SK-N-MC (cell line): ENCODE measurements at regions not wholly inside any gene's neighbourhood (a gene's known extent, or its start where the extent isn't known, plus 50 kb on each side); places are given as distances from the start of the nearest gene placed in this dataset.

Experiments
- DNase-seq: peaks from one replicate; pipeline ENCODE4 v3.0.0-alpha.2; 2011; ENCODE audit warnings: low read depth, low spot score
- H3K27ac ChIP-seq: fragments of 200-600 bp; sonication (generic); 2 replicates; pipeline ENCODE4 v1.5.1; 2016; ENCODE audit warnings: mixed run types
- H3K36me3 ChIP-seq: fragments of 200-600 bp; sonication (generic); 2 replicates; pipeline ENCODE4 v1.6.1; 2017; ENCODE audit warnings: antibody characterized with exemption, low read length, mixed read lengths; ENCODE audit not compliant: insufficient read depth
- H3K4me3 ChIP-seq: fragments of 200-600 bp; sonication (generic); 2 replicates; pipeline ENCODE4 v1.5.1; 2016
- H3K9ac ChIP-seq: fragments of 200-600 bp; sonication (generic); 2 replicates; pipeline ENCODE4 v1.8.0; 2017; ENCODE audit warnings: mixed run types, mixed read lengths; ENCODE audit not compliant: insufficient read length
- H3K9me3 ChIP-seq: fragments of 200-600 bp; sonication (generic); 2 replicates; pipeline ENCODE4 v1.6.1; 2017; ENCODE audit warnings: low read depth, mild to moderate bottlenecking, antibody characterized with exemption, low read length, moderate library complexity, mixed read lengths
- EZH2 ChIP-seq: fragments of 200-600 bp; sonication (generic); IDR thresholded peaks from one replicate; pipeline ENCODE4 v1.6.1; 2017; ENCODE audit warnings: antibody characterized with exemption
- FOXP2 ChIP-seq: optimal IDR thresholded peaks from 2 replicates; pipeline ENCODE3; 2011; ENCODE audit warnings: mild to moderate bottlenecking, moderate library complexity; ENCODE audit not compliant: insufficient read depth; ENCODE audit errors: extremely low read length, control extremely low read depth
- POLR2AphosphoS5 ChIP-seq: IDR thresholded peaks from 2 replicates; pipeline ENCODE4 v1.6.1; 2012; ENCODE audit warnings: mild to moderate bottlenecking, low read depth, low read length, borderline replicate concordance

- Histone ChIP-seq H3K9ac (no peak overlapping the region), H3K27ac (no peak overlapping the region), H3K4me3 (no peak overlapping the region), H3K9me3 (no peaks in the 10 kb centered on the region), H3K36me3 (no peaks in the 10 kb centered on the region)
- no peak for TF ChIP-seq POLR2AphosphoS5
- no peak for TF ChIP-seq EZH2
- TF ChIP-seq FOXP2 = no peak
- no peak for DNase-seq
Observed at GRCh38 chr2:145818890-145819504, 1299.1 kb upstream of the ZEB2 start.

DNA sequence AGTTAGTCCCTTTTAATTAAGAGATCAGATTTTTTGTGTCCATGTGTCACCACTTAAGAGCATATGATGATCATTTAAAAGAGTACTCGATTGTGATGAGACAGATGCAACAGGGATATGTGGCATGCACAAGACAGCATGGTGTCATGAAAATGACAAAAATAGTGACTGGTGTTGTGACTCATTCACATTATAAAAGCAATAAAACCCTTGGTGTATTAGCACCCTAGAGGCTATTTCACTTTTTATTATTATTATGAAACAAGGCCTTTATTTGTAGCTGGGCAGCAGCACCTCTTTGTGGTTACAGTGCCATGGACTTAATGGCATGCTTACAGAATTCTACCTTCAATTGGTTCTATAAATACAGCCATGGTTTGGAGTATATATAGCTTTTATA is 1296.0 kb upstream of the ZEB2 start:
- Histone ChIP-seq H3K27ac (no peak overlapping the region), H3K9me3 (no peaks in the 10 kb centered on the region), H3K9ac (no peak overlapping the region), H3K36me3 (no peaks in the 10 kb centered on the region), H3K4me3 (no peak overlapping the region)
- DNase-seq = no peak
- no peak for TF ChIP-seq FOXP2
- no peak for TF ChIP-seq EZH2
- TF ChIP-seq POLR2AphosphoS5 = no peak

DNA sequence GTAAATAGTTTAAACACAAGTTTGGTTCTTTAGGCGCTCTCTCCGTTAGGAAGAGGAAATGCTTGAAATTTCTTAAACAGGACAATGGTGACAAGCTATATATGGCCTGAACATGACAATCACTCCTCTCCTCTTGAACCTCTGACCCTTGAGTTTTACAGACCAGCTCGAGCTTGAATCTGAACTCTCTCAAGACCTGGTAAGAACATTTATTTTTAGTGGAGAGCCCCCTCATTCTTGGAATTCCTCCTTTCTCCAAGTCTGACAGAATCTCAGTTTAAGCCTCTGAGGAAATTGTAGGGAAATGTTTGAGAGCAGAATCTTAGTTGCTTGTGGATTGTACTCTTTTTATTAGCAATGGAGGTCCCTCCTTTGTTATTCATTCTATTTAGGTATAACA is 1293.6 kb upstream of the ZEB2 start:
- H3K9ac ChIP-seq = no peak overlapping the region
- TF ChIP-seq FOXP2 (no peak), EZH2 (no peak), POLR2AphosphoS5 (no peak)
- H3K4me3 ChIP-seq = no peak overlapping the region
- no peak for DNase-seq
- H3K27ac ChIP-seq = no peak overlapping the region
- no peaks in the 10 kb centered on the region for H3K9me3 ChIP-seq
- H3K36me3 ChIP-seq = no peaks in the 10 kb centered on the region

DNA sequence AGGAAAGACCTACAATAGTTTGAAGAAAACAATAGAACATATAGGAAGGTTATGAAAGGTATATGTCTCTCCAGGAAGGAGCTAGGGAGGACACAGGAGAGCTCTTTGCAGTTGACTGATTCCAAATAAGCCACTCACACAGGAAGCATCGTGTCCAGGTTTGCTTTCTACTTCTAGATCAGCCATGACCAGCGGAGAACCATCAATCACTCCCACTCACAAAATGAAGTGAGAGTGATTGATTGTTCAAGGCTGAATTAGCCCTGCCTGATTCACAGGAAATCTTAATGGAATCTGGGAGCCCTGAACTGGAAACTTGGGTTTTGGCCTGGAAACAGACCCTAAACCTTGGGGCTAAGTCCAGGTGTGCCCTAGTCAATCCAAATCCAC is 1292.2 kb upstream of the ZEB2 start:
- Histone ChIP-seq H3K36me3 (no peaks in the 10 kb centered on the region), H3K4me3 (no peak overlapping the region), H3K27ac (no peak overlapping the region), H3K9me3 (no peaks in the 10 kb centered on the region), H3K9ac (no peak overlapping the region)
- TF ChIP-seq EZH2 (no peak), POLR2AphosphoS5 (no peak), FOXP2 (no peak)
- DNase-seq = no peak

DNA sequence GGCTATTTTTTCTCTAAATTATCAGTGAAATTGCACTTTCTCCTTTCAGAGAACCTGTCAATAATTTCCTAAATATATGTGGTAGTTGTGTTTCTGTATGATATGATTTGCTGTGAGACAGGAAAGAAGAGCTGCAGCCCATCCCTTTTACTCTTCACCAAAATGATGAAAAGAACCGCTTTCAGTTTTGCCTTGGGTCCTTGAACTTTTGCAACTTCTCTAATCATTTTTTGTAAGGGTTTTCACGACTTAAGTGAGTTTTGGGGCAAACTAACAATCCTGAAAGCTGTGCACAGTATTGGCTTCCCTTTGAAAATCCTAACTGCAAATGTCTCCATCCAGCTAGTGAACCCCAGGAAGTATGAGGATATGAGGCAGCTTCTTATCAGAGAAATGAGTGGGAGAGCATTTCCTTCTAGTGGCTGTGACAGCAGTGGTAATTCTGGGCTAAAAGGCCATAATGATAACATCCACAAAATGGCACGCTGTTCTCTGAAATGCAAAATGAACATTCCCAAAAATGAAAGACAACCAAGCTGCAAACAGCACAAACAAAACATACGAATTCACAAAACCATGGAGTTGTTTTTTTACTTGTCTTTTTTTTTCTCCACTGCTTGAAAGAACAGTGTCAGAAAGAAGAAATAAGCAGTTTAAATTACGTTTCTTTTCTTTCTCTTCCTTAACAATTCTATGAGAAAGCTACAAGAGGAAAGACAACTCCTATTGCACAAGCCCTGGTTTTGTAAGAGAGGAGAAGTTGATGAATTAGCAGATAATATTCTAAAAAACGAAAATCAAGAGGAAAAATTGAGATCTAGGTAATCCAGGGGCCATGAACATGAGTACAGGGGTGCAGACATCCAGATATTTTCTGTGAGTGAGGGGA is 1291.6 kb upstream of the ZEB2 start:
- Histone ChIP-seq H3K27ac (no peak overlapping the region), H3K9ac (no peak overlapping the region), H3K4me3 (no peak overlapping the region), H3K9me3 (no peaks in the 10 kb centered on the region), H3K36me3 (no peaks in the 10 kb centered on the region)
- TF ChIP-seq POLR2AphosphoS5 (no peak), FOXP2 (no peak), EZH2 (no peak)
- no peak for DNase-seq

GRCh38 chr2:145807968-145808367 is 1288.0 kb upstream of the ZEB2 start:
- H3K9ac ChIP-seq = no peak overlapping the region
- H3K9me3 ChIP-seq = no peaks in the 10 kb centered on the region
- no peak overlapping the region for H3K27ac ChIP-seq
- TF ChIP-seq POLR2AphosphoS5 (no peak), FOXP2 (no peak), EZH2 (no peak)
- no peaks in the 10 kb centered on the region for H3K36me3 ChIP-seq
- H3K4me3 ChIP-seq = no peak overlapping the region
- DNase-seq = no peak

- Histone ChIP-seq H3K9ac (no peak overlapping the region), H3K36me3 (no peaks in the 10 kb centered on the region), H3K9me3 (no peaks in the 10 kb centered on the region), H3K4me3 (no peak overlapping the region), H3K27ac (no peak overlapping the region)
- DNase-seq = no peak
- TF ChIP-seq EZH2 = no peak
- no peak for TF ChIP-seq FOXP2
- no peak for TF ChIP-seq POLR2AphosphoS5
Observed at GRCh38 chr2:145807554-145807953, 1287.6 kb upstream of the ZEB2 start.

GRCh38 chr2:145806546-145806945 is 1286.6 kb upstream of the ZEB2 start:
- no peak overlapping the region for H3K27ac ChIP-seq
- no peak for DNase-seq
- no peak overlapping the region for H3K4me3 ChIP-seq
- TF ChIP-seq FOXP2 (no peak), EZH2 (no peak), POLR2AphosphoS5 (no peak)
- no peak overlapping the region for H3K9ac ChIP-seq
- no peaks in the 10 kb centered on the region for H3K9me3 ChIP-seq
- no peaks in the 10 kb centered on the region for H3K36me3 ChIP-seq
